GM12864 (cell line): ENCODE measurements at regions not wholly inside any gene's neighbourhood (a gene's known extent, or its start where the extent isn't known, plus 50 kb on each side); places are given as distances from the start of the nearest gene placed in this dataset.

Experiments
- DNase-seq: peaks from one replicate; pipeline ENCODE4 v3.0.0-alpha.2; 2011; ENCODE audit warnings: low read depth
- H3K4me3 ChIP-seq: 2 replicates; pipeline ENCODE4 v1.5.1; 2011; ENCODE audit warnings: mild to moderate bottlenecking, low read depth, low read length, control low read depth
- TF ChIP-seq, protein P1 (sequence below): IDR thresholded peaks from 2 replicates; pipeline ENCODE4 v1.5.1; 2011; ENCODE audit warnings: low read depth, mild to moderate bottlenecking, moderate library complexity, low read length, control low read depth, inconsistent platforms; ENCODE audit errors: missing control alignments

DNA sequence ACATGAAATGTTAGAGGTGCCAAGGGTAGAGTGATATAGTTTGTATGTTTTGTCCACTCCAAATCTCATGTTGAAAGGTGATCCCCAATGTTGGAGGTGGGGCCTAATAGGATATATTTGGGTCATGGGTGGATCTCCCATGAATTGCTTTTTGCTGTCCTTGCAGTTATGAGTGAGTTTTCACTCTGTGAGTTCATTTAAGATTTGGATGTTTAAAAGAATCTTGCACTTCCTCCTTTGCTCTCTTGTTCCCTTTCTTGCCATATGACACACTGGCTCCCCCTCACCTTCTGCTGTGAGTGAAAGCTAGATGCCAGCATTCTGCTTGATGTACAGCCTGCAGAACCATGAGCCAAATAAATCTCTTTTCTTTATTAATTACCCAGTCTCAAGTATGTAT, 269.2 kb downstream of the ZWINT start:
- no peak overlapping the region for H3K4me3 ChIP-seq
- no peak for DNase-seq
- TF ChIP-seq, protein P1, sequence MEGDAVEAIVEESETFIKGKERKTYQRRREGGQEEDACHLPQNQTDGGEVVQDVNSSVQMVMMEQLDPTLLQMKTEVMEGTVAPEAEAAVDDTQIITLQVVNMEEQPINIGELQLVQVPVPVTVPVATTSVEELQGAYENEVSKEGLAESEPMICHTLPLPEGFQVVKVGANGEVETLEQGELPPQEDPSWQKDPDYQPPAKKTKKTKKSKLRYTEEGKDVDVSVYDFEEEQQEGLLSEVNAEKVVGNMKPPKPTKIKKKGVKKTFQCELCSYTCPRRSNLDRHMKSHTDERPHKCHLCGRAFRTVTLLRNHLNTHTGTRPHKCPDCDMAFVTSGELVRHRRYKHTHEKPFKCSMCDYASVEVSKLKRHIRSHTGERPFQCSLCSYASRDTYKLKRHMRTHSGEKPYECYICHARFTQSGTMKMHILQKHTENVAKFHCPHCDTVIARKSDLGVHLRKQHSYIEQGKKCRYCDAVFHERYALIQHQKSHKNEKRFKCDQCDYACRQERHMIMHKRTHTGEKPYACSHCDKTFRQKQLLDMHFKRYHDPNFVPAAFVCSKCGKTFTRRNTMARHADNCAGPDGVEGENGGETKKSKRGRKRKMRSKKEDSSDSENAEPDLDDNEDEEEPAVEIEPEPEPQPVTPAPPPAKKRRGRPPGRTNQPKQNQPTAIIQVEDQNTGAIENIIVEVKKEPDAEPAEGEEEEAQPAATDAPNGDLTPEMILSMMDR: no peak

DNA sequence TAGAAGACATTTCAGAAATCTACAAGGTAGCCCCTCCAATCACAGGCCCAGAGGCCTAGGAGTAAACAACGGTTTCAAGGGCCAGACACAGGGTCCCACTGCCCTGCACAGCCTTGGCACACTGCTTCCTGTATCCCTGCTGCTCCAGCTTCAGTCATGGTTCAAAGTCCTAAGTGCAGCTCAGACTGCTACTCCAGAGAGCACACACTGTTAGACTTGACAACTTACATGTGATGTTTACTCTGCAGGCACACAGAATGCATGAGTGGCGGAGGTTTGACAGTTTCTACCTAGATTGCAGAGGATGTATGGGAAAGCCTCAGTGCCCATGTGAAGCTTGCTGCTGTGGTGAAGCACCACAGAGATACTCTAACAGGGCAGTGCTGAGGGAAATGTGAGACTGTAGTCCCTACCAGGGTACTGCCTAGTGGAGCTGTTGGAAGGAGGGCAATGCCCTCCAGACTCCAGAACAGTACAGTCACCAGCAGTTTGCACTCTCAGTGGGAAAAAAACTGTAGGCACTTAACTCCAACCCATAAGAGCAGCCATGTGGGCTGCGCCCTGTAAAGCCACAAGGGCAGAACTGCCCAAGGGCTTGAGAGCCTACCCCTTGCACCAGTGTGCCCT, 270.0 kb downstream of the ZWINT start:
- TF ChIP-seq, protein P1: no peak
- no peak overlapping the region for H3K4me3 ChIP-seq
- DNase-seq: no peak

DNA sequence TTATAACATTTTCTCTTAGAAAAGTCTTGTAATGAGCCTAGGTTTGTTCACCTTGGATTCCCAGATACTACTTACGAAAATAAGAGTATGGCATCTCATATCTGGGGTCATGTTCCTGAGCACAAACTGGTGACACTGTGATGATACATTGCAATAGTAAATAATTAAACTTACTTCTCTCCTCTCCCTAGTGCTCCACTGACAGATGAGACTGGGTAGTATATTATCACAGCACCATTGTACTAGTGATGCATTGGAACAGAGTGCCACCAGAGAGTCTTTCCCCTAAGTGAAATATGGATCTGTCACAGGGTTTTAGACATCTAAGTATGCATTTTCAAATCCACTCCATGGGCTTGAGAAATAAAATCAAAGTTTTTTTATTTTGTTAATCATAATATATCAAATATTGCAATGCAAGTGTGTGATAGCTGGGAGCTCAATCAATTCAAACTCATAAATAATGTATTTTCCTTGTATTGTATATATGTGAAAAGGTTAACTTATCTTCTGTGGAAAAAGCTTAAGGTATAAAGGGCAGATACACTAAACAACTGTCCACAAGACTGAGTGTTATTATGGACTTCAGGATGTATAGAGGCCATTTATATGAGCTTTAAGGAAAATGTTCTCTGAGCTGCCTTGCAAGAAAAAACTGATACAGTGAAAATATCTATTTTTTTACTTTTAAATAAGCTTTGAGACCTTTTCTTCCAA, 275.5 kb downstream of the ZWINT start:
- TF ChIP-seq, protein P1: no peak
- H3K4me3 ChIP-seq: no peak overlapping the region
- DNase-seq: no peak

DNA sequence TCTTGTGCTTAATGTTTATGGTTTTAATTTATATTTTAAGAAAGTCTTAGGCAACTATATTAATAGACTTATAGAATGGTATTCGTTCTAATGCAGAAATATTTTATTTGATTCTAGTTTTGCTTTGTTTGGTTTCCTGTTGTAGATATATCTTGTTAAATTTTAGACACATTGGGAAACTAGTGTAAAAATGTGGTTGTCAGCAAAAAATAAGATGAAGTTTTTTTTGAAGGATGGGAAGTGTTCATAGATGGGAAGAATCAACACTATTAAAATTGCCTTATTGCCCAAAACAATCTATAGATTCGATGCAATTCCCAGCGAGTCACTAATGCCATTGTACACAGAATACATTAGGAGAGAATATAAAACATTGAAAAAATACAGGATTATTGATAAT, 278.9 kb downstream of the ZWINT start:
- H3K4me3 ChIP-seq: no peak overlapping the region
- TF ChIP-seq, protein P1: no peak
- DNase-seq: no peak

DNA sequence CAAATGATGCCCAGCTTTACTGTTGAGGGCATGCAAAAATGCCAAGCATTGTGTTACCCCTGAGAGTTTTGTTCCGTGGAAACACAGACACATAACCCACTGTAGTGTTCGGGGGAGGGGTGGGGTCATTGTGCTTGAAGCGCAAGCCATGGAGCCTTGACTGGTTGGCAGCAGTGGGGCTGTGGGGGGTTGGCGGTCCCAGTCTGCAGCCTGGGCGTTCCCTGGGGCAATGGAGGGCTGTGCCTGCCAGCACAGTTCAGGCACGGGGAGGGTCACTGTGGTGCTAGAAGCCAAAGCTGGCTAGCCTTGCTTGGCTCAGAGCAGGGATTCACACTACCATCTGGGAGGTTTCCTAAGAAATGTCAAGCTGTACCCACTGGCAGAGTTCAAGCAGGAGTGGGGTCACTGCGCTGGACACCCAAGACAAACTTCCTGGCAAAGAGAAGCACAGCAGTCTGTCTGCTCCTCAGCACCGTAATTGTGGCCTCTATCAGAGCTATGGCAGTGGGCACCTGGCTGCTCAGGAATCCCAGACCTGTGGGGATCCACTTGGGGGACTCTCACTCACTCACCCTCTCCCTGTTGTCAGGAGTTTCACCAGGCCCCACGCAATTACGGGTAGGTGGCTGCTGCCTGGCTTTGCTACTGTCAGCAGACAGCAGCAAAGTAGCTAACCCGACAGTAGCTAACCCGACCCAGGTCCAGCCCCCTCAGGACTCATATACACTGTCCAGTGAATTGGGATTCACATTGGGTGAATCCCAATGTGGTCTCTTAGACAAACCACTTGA, 292.4 kb downstream of the ZWINT start:
- TF ChIP-seq, protein P1: no peak
- DNase-seq: no peak
- H3K4me3 ChIP-seq: no peak overlapping the region

DNA sequence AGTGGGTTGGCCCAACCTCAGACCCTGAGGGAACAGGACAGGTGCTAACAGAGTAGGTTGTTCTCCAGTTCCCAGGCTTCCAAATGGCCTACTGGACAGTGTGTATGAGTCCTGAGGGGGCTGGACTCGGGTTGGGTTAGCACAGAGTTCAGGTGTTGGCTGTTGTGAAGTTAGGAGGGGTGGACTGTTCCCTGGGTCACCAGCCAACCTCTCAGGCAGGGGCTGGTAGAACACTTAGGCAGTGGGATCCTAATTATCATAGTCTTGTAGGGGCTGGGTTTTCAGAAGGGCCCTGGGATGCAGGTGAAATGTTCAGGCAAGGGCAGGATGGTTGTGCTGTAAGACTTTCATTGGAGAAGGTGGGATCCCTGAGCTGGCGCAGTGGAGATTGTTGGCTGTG, 293.0 kb downstream of the ZWINT start:
- no peak for DNase-seq
- no peak overlapping the region for H3K4me3 ChIP-seq
- TF ChIP-seq, protein P1: no peak
